ENCODE measurements at regions not wholly inside any gene's neighbourhood (a gene's known extent, or its start where the extent isn't known, plus 50 kb on each side); places are given as distances from the start of the nearest gene placed in this dataset.

GRCh38 chr2:175251425-175252041 is 70.0 kb upstream of the ATP5MC3 start:
- TF ChIP-seq CTCF (IDR thresholded peaks at IDR 0.05) (peak in 2 of 3 donors; percentile 19 to 23), POLR2AphosphoS5 (IDR thresholded peaks at IDR 0.05) (no peak)
